DOHH2 (cell line): ENCODE measurements at regions not wholly inside any gene's neighbourhood (a gene's known extent, or its start where the extent isn't known, plus 50 kb on each side); places are given as distances from the start of the nearest gene placed in this dataset.

ENCODE experiments used
- CTCF ChIP-seq: fragments of 200-600 bp; sonication (generic); IDR thresholded peaks from one replicate; pipeline ENCODE4 v1.5.1; 2014; ENCODE audit warnings: antibody characterized with exemption, mild to moderate bottlenecking, low read depth, low read length; ENCODE audit not compliant: poor library complexity, severe bottlenecking
- EZH2phosphoT487 ChIP-seq: fragments of 200-600 bp; sonication (generic); IDR thresholded peaks from 2 replicates; pipeline ENCODE4 v1.6.1; 2017; ENCODE audit warnings: borderline replicate concordance, mild to moderate bottlenecking, antibody characterized with exemption, low read length, moderate library complexity, mixed read lengths

GRCh38 chr6:47103931-47104330 is 61.8 kb upstream of the ADGRF1 start:
- TF ChIP-seq CTCF (no peak), EZH2phosphoT487 (no peak)
